ENCODE measurements at regions not wholly inside any gene's neighbourhood (a gene's known extent, or its start where the extent isn't known, plus 50 kb on each side); places are given as distances from the start of the nearest gene placed in this dataset.

GRCh38 chr12:97753332-97753731 lies 290.7 kb downstream of the RMST start:
- TF ChIP-seq CTCF (IDR thresholded peaks at IDR 0.05) (no peak), POLR2A (IDR thresholded peaks at IDR 0.05) (no peak)
